ENCODE measurements at regions not wholly inside any gene's neighbourhood (a gene's known extent, or its start where the extent isn't known, plus 50 kb on each side); places are given as distances from the start of the nearest gene placed in this dataset.

- Histone ChIP-seq H3K27ac (ENCODE audit: low read depth in 1 of 2, low read length in 2 of 2) (no peak overlapping the region), H3K36me3 (ENCODE audit: insufficient read depth, low read length) (no peaks in the 10 kb centered on the region), H3K27me3 (ENCODE audit: control insufficient read depth in 1 of 2, insufficient read depth in 2 of 2, low read length in 2 of 2) (peaks cover 0 to 7% of the 10 kb centered on the region in 2 experiments), H3K4me3 (ENCODE audit: low read length) (no peak overlapping the region), H3K4me1 (ENCODE audit: insufficient read depth, low read length) (no peaks in the 10 kb centered on the region), H3K9me3 (ENCODE audit: control insufficient read depth in 1 of 2, insufficient read depth in 1 of 2, low read length in 2 of 2) (peaks cover 0 to 9% of the 10 kb centered on the region in 2 experiments)
- CTCF ChIA-PET = no interaction called here
- ATAC-seq (ENCODE audit: poor library complexity) = no peak
- intact Hi-C loops (cut with DNase I, micrococcal nuclease) = no loop called here
- Mint-ChIP-seq H3K4me3 (no peak overlapping the region), H3K36me3 (ENCODE audit: low read depth) (no peaks in the 10 kb centered on the region), H3K27ac (no peak overlapping the region), H3K9me3 (peaks cover 5% of the 10 kb centered on the region), H3K27me3 (peaks cover 8% of the 10 kb centered on the region), H3K4me1 (ENCODE audit: low read depth) (no peaks in the 10 kb centered on the region)
- POLR2A ChIA-PET = no interaction called here
- TF ChIP-seq, protein P1, sequence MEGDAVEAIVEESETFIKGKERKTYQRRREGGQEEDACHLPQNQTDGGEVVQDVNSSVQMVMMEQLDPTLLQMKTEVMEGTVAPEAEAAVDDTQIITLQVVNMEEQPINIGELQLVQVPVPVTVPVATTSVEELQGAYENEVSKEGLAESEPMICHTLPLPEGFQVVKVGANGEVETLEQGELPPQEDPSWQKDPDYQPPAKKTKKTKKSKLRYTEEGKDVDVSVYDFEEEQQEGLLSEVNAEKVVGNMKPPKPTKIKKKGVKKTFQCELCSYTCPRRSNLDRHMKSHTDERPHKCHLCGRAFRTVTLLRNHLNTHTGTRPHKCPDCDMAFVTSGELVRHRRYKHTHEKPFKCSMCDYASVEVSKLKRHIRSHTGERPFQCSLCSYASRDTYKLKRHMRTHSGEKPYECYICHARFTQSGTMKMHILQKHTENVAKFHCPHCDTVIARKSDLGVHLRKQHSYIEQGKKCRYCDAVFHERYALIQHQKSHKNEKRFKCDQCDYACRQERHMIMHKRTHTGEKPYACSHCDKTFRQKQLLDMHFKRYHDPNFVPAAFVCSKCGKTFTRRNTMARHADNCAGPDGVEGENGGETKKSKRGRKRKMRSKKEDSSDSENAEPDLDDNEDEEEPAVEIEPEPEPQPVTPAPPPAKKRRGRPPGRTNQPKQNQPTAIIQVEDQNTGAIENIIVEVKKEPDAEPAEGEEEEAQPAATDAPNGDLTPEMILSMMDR (IDR thresholded peaks at IDR 0.05) = no peak
- no peak for DNase-seq
These were observed 55.6 kb upstream of the SNRPB2 start for GRCh38 chr20:16674243-16674642.

DNA sequence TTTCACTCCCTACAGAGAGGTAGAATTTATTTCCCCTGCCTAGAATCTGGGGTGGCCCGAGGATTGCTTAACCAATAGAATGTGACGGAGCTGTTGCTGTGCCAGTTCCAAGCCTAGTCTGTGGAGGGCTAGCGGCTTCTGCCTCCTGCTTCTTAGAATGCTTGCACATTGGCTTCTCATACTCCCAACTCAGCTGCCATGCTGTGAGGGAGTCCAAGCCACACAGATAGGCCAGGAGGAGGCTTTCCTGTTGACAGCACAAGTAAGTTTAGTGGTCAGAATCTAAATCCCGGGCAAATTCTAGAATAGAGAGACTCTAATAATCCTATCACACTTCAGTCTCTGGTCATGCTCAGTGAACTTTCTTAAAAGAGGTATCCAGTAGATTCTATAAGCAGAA, 57.5 kb upstream of the SNRPB2 start:
- H3K4me3 Mint-ChIP-seq = no peak overlapping the region
- CTCF ChIA-PET = no interaction called here
- ATAC-seq (ENCODE audit: poor library complexity) = no peak

GRCh38 chr20:16671753-16672152, 58.1 kb upstream of the SNRPB2 start:
- peaks cover 0 to 13% of the 10 kb centered on the region in 2 experiments for H3K9me3 ChIP-seq (ENCODE audit: control insufficient read depth in 1 of 2, insufficient read depth in 1 of 2, low read length in 2 of 2)
- H3K27ac ChIP-seq (ENCODE audit: low read depth in 1 of 2, low read length in 2 of 2) = no peak overlapping the region
- CTCF ChIA-PET = no interaction called here
- H3K4me3 Mint-ChIP-seq = no peak overlapping the region
- H3K27me3 ChIP-seq (ENCODE audit: control insufficient read depth in 1 of 2, insufficient read depth in 2 of 2, low read length in 2 of 2) = peaks cover 0 to 9% of the 10 kb centered on the region in 2 experiments
- intact Hi-C loops (cut with DNase I, micrococcal nuclease) = no loop called here
- ATAC-seq (ENCODE audit: poor library complexity) = no peak
- H3K9me3 Mint-ChIP-seq = peaks cover 5% of the 10 kb centered on the region
- H3K4me1 ChIP-seq (ENCODE audit: insufficient read depth, low read length) = no peaks in the 10 kb centered on the region
- TF ChIP-seq, protein P1 (IDR thresholded peaks at IDR 0.05) = no peak
- H3K4me3 ChIP-seq (ENCODE audit: low read length) = no peak overlapping the region
- no peaks in the 10 kb centered on the region for H3K36me3 Mint-ChIP-seq (ENCODE audit: low read depth)
- DNase-seq = no peak
- no peaks in the 10 kb centered on the region for H3K36me3 ChIP-seq (ENCODE audit: insufficient read depth, low read length)
- H3K4me1 Mint-ChIP-seq (ENCODE audit: low read depth) = no peaks in the 10 kb centered on the region
- POLR2A ChIA-PET = no interaction called here
- H3K27me3 Mint-ChIP-seq = peaks cover 15% of the 10 kb centered on the region
- H3K27ac Mint-ChIP-seq = no peak overlapping the region

More for the DNA sequence above, 57.5 kb upstream of the SNRPB2 start:
- no peak overlapping the region for H3K27ac Mint-ChIP-seq
- no peaks in the 10 kb centered on the region for H3K4me1 Mint-ChIP-seq (ENCODE audit: low read depth)
- Histone ChIP-seq H3K9me3 (ENCODE audit: control insufficient read depth in 1 of 2, insufficient read depth in 1 of 2, low read length in 2 of 2) (peaks cover 0 to 9% of the 10 kb centered on the region in 2 experiments), H3K27ac (ENCODE audit: low read depth in 1 of 2, low read length in 2 of 2) (no peak overlapping the region), H3K4me1 (ENCODE audit: insufficient read depth, low read length) (no peaks in the 10 kb centered on the region), H3K4me3 (ENCODE audit: low read length) (no peak overlapping the region), H3K27me3 (ENCODE audit: control insufficient read depth in 1 of 2, insufficient read depth in 2 of 2, low read length in 2 of 2) (peaks cover 0 to 9% of the 10 kb centered on the region in 2 experiments), H3K36me3 (ENCODE audit: insufficient read depth, low read length) (no peaks in the 10 kb centered on the region)
- H3K27me3 Mint-ChIP-seq = peaks cover 15% of the 10 kb centered on the region
- no peaks in the 10 kb centered on the region for H3K36me3 Mint-ChIP-seq (ENCODE audit: low read depth)
- TF ChIP-seq, protein P1 (IDR thresholded peaks at IDR 0.05) = no peak
- intact Hi-C loops (cut with DNase I, micrococcal nuclease) = no loop called here
- peaks cover 5% of the 10 kb centered on the region for H3K9me3 Mint-ChIP-seq
- POLR2A ChIA-PET = no interaction called here
- no peak for DNase-seq
